GM21381 (cell line): ENCODE measurements at regions not wholly inside any gene's neighbourhood (a gene's known extent, or its start where the extent isn't known, plus 50 kb on each side); places are given as distances from the start of the nearest gene placed in this dataset.

ENCODE experiments used
- ATAC-seq: cut with Tn5 transposase; IDR thresholded peaks from one replicate; pipeline ENCODE4 v1.9.1; 2021; ENCODE audit warnings: mild to moderate bottlenecking, moderate library complexity; ENCODE audit not compliant: unreplicated experiment

DNA sequence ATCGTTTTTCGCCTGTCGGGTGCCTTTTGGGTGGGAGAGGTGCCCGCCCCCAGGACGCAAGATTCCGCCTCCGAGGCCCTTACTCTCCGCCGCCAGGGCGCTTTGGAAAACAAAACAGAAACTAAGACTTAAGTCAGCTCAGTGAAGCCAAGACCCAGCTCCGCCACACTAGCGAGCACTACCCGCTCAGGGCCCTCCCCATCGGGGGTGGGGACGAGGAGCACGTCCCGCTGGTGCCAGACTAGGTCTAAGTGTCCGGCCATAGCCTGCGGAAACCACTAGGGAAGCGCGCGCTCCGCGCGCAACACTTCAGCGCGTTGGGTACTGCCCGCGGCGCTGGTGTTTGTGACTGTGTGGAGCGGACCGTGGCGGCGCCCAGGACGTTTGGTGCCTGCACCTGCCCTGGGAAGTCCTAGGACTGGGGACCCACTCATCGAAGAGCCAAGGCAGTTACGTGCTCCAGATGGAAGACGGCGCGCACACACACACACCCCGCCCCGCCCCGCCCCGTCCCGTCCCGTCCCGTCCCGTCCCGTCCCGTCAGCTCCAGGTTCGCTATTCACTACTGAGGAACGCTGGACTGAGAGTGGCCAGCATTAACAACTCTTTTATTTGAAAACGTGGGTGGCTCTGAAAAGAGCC, 57.6 kb upstream of the BOLA1 start:
- ATAC-seq = peak; percentile 30

DNA sequence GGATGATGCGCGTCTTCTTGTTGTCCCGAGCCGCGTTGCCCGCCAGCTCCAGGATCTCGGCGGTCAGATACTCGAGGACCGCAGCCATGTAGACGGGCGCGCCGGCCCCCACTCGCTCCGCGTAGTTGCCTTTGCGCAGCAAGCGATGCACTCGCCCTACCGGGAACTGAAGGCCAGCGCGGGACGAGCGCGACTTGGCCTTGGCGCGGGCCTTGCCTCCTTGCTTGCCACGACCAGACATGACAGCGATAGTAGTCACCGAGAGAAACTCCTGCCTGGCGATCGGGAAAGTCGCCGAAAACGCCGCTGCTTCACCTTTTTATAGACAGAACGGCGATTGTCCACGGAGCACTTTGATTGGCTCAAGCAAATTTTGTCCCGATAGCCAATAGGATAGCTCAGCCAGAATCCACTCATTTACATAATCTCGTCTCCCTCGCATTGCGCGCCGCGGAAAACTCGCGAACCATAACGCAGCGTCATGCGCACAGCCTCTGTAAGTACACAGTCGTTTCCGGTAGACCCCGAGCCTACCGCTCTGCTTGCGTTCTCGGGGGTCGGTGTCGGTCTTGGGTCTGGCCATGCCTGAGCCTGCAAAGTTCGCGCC, 56.8 kb upstream of the BOLA1 start:
- ATAC-seq = peak; percentile 47

DNA sequence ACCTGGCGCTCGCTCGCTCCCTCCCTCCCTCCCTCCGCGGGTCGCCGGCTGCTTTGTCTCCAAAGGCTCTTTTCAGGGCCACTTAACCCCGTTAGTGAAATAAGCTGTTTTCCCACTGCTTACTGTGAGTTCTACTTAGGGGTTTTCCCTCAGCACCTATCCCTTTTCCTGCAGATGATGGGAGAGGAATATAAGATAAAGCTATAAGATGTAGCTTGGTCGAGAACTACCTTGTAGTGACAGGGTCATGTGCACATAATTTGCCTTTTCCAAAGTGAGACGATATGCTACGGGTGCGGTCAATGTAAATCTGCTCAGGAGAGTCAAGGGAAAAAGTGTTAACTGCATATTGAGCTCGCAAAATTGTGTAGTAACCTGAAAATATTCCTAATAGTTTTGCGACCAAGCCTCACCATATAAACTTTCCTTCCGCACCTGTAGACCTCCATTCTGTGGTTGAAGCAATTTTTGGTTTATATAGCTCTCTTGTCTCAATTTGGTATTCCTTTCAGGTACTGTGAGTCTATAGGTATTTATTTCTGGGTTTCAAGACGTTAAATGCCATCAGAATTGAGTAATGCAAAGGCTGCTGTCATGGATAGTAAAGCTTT, 55.8 kb upstream of the BOLA1 start:
- ATAC-seq = no peak

DNA sequence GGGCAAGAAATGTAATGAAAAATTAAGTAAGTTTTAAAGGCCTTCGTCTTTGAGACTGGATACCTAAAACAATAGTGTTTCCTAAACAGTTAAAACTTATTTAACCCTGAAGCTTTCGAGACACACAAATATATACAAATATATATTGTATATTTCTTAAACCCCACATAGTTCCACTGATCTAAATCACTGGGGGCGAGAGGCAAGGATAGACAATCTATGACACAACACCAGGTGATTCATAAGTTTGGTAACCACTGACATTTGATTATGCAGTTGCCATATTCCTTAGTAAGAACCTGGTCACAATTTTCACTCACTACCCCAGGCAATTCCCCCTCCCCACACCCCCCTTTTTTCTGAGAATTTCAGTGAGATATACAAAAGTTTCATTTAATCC, 55.3 kb upstream of the BOLA1 start:
- no peak for ATAC-seq

DNA sequence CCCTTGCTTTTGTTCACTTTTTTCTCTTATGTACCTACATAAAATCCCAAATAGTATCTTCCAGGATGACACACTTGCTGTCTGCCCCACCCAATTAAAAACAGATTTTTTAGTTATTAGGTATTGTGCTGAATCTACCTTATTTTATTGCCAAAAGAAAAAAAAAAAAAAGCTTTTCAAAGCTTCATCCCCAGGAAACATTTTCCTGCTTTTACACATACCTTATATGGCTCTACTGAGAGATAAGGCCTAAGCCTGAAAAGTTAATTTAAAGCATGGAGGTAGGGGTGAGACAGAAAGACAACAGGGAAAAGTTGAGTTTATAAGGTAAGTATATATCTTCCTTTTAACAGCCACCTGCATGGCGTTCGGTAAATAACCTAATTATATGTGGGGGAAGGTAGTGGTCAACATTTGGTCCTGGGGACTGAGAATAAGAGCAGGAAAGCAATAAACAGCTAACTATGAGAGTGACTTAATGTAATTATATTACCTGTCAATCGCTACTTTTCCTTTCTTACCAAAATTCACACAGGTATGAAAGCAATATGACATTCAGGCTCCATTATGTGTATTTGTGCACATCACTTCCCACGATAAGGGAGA, 54.6 kb upstream of the BOLA1 start:
- ATAC-seq = no peak

DNA sequence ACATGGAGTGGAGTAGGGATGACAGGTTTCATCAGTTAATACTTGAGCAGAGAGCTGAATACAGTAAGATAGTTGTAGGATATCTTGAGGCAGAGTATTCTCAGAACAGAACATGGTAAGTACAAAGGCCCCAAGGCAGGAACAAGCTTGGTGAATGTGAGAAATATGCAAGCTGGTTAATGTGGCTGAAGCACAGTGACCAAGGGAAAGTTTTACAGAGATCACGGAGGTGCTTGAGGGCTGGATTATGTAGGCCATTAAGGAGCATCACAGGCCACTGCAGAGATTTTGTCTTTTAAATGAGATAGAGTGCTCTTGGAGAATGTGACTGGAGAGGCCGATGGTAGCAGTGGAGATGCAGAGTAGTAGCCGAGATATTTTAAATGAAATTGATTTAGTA, 54.0 kb upstream of the BOLA1 start:
- ATAC-seq = no peak

DNA sequence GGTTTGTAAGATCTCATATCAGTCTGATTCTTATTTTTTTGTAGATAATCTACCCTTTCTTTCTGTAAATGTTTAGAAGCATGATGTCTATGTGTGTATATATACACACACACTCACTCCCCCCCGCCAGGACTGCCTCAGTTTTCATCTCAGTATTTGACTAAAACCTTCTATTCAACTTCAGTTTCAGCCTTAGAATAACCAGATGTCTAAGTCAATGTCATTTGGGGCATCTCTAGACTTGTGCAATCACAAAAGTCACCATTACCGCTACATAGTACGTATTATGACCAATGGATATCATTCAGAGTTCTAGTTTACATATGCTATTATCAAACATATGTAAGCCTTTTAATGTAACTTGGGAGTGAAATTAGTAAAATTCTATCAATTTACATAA, 53.3 kb upstream of the BOLA1 start:
- no peak for ATAC-seq

DNA sequence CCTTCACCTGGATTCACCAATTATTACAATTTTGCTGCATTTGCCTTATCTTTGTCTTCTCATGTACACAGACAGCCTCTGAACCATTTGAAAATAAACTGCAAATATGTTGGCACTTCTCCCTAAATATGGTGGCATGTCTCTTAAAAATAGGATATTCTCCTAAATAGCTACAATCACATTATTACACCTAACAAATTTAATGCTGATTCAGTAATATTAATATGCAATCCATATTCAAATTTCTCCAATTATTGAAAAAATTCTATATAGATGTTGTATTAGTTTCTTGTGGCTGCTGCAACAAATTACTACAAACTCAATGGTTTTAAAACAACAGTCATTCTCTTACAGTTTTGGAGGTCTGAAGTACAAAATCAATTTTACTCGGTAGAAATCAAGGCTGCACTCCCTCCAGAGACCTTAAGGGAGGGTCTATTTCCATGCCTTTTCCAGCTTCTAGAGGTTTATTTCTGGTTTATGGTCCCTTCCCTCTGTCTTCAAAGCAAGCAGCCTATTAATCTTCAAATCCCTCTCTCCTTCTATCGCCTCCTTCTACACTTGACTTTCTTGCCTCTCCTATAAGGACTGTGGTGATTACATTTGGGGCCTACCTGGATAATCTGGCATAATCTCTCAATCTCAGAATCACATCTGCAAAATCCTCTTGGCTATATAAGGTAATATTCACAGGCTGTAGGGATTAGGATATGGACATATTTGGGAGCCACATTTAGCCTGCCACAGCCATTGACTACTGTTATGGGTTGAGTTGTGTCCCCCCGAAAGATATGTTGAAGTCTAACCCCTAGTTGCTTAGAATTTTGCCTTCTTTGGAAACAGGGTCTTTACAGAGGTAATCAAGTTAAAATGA, 52.5 kb upstream of the BOLA1 start:
- ATAC-seq = no peak

DNA sequence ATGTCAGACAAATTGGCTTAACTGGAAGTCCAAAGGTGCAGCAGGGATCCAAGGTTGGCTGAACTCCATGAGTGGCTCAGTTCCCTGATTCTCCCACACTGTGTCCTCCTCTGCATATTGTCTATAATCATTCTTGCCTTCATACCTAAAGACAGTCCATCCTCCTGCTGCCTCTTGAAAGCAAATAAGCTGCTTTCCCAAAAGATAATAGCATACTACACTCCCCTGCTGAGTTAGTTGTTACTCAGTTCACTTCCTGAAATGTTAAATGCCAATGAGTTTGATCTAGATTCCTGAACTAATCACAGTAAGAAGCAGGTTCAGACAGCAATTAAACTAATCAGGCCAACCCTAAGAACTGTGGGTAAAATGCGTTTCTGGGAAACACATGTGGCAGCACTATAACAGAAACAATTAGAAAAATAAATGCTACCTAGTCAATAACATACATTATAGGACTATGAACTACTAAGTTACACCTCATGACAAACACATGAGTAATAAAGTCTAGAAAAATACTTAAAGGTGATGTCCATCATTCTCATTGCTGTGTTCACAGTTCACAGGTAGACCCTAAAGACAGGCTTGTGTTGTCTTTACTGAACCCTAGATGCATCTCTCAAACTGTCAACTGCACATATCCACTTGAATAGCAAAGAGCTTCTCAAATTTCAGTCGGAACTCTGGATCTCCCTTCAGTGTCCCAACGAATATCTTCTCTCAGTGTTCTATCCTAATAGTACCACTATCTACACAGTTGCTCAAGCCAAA, 50.8 kb upstream of the BOLA1 start:
- ATAC-seq = no peak

DNA sequence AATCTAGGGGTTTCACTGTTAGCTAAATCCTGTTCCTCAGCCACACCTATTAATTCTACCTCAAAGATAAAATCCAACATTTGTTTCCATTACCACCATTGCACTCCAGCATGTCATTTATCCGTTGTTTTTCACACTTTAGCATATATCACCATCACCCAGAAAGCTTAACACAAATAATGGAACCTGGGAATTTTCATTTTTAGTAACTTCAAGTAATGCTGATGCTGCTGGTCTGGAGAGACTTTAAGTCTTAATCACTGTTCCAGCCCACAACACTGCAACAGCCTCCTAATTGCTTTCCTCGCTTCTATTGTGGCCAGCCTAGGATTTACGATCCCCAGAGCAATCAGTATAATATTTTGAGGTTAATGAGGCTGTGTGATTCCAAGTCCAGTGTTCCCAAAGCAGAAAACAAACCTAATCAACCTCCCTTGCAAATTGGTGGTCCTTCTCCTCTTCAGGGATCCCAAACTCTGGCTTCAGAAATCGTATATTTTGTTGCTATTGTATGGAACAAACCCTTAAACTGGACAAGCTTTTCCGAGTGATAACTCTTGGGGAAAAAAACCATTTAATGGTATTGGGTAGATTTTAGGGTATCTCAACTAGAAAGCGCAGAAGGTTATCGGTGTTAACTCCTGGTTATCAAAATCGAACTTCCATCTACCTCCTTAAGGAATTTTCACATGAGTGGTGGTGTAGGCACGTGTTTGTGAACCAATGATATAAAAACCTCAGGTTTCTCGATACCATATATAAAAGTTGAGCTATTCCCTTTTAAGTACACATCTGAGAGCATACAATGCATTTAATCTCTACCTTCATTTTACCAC, 50.0 kb upstream of the BOLA1 start:
- no peak for ATAC-seq
